GM13977 (cell line): ENCODE measurements at regions not wholly inside any gene's neighbourhood (a gene's known extent, or its start where the extent isn't known, plus 50 kb on each side); places are given as distances from the start of the nearest gene placed in this dataset.

Experiments used
- DNase-seq: peaks from one replicate; pipeline ENCODE4 v3.0.0; 2012; ENCODE audit warnings: low spot score
- CTCF ChIP-seq: IDR thresholded peaks from 2 replicates; pipeline ENCODE4 v1.5.1; 2012; ENCODE audit warnings: mild to moderate bottlenecking, control low read depth; ENCODE audit not compliant: insufficient read depth; ENCODE audit errors: extremely low read depth, missing control alignments
- in situ Hi-C: fragments of 300-500 bp; cut with MboI; formaldehyde crosslinking; loops from one replicate; pipeline ENCODE4 v1.12.0; 2022; ENCODE audit warnings: low sequenced_read_pairs, low pct_unique_long_range_greater_than_20kb, mixed read lengths, inconsistent platforms; ENCODE audit not compliant: unreplicated experiment

GRCh38 chr1:194043984-194044755, 857.8 kb upstream of the B3GALT2 start:
- in situ Hi-C loops, result no loop called here
- no peak for TF ChIP-seq CTCF
- DNase-seq, result no peak

- no peak for DNase-seq
- TF ChIP-seq CTCF, result no peak
- in situ Hi-C loops, result no loop called here
These were observed 856.3 kb upstream of the B3GALT2 start for GRCh38 chr1:194042736-194043135.

GRCh38 chr1:194040496-194040895, 854.1 kb upstream of the B3GALT2 start:
- TF ChIP-seq CTCF, result no peak
- no peak for DNase-seq
- in situ Hi-C loops, result no loop called here

GRCh38 chr1:194039578-194039977, 853.2 kb upstream of the B3GALT2 start:
- in situ Hi-C loops, result no loop called here
- no peak for TF ChIP-seq CTCF
- DNase-seq, result no peak

- DNase-seq, result no peak
- in situ Hi-C loops, result no loop called here
- TF ChIP-seq CTCF, result no peak
These were observed 847.2 kb upstream of the B3GALT2 start for GRCh38 chr1:194033646-194034045.

GRCh38 chr1:194028002-194028401, 841.6 kb upstream of the B3GALT2 start:
- in situ Hi-C loops, result no loop called here
- no peak for TF ChIP-seq CTCF
- no peak for DNase-seq
